Kidney (tissue), 13 donors: ENCODE measurements at regions not wholly inside any gene's neighbourhood (a gene's known extent, or its start where the extent isn't known, plus 50 kb on each side); places are given as distances from the start of the nearest gene placed in this dataset.

Experiments used
- DNase-seq, 5 donors: peaks; one replicate each; pipeline ENCODE4 v3.0.0-alpha.2; 2013 to 2020
- FAIRE-seq: peaks from 2 replicates; lab custom pipeline; 2012; peaks lifted over from hg19 to GRCh38; lab: Jason Lieb, UNC
- H3K27ac ChIP-seq, 2 donors: one replicate each; pipeline ENCODE4 v1.7.0; 2013; ENCODE audit warnings: low read depth in 2 of 2, low read length in 2 of 2, inconsistent platforms in 1 of 2
- H3K27me3 ChIP-seq: one replicate; pipeline ENCODE4 v1.7.1; 2013; ENCODE audit warnings: low read length, inconsistent platforms; ENCODE audit not compliant: control insufficient read depth, insufficient read depth
- H3K36me3 ChIP-seq, 3 donors: one replicate each; pipeline versions ENCODE4 v1.7.0 to v1.7.1; 2013; ENCODE audit warnings: low read length in 3 of 3, control low read depth in 1 of 3, inconsistent platforms in 1 of 3; ENCODE audit not compliant: insufficient read depth in 3 of 3, control insufficient read depth in 2 of 3
- H3K4me1 ChIP-seq, 3 donors: one replicate each; pipeline versions ENCODE4 v1.7.0 to v1.7.1; 2013; ENCODE audit warnings: low read length in 3 of 3, inconsistent platforms in 1 of 3, low read depth in 1 of 3; ENCODE audit not compliant: control insufficient read depth in 2 of 3, insufficient read depth in 2 of 3
- H3K4me3 ChIP-seq, 3 donors: one replicate each; pipeline versions ENCODE4 v1.7.0 to v1.8.1; 2013; ENCODE audit warnings: low read length in 3 of 3, control low read depth in 1 of 3, inconsistent platforms in 1 of 3
- H3K9ac ChIP-seq, 3 donors: one replicate each; pipeline versions ENCODE4 v1.7.0 to v1.7.1; 2013; ENCODE audit warnings: low read length in 3 of 3, control low read depth in 1 of 3, inconsistent platforms in 1 of 3
- H3K9me3 ChIP-seq, 3 donors: one replicate each; pipeline versions ENCODE4 v1.7.0 to v1.7.1; 2013; ENCODE audit warnings: low read length in 3 of 3, control low read depth in 1 of 3, inconsistent platforms in 1 of 3; ENCODE audit not compliant: control insufficient read depth in 2 of 3, insufficient read depth in 1 of 3
- CTCF ChIP-seq: IDR thresholded peaks from 3 replicates; pipeline ENCODE4 v1.5.1; 2012; ENCODE audit warnings: mild to moderate bottlenecking, moderate library complexity, borderline replicate concordance; ENCODE audit not compliant: insufficient read depth; ENCODE audit errors: extremely low read depth
- intact Hi-C: fragments of 100-400 bp; cut with DNase I; formaldehyde crosslinking; loops from one replicate; pipeline ENCODE4 v1.11.1; 2022
- donor health status: control.
- donor health status: control.
- donor health status: control.
- donor health status: control.
- donor health status: control.
- donor health status: DM: yes; HTN: yes; CAD: no.
- donor health status: Normal renal cell carcinoma (clear cell type).

- DNase-seq (no peak), FAIRE-seq (no peak)
- Histone ChIP-seq H3K27me3 (no peaks in the 10 kb centered on the region), H3K27ac (no peak overlapping the region), H3K9me3 (no peaks in the 10 kb centered on the region), H3K9ac (no peak overlapping the region), H3K4me3 (no peak overlapping the region), H3K4me1 (no peaks in the 10 kb centered on the region), H3K36me3 (no peaks in the 10 kb centered on the region)
- no peak for TF ChIP-seq CTCF
- intact Hi-C loops: no loop called here
These were observed 84.9 kb upstream of the POU1F1 start for GRCh38 chr3:87361271-87361670.

DNA sequence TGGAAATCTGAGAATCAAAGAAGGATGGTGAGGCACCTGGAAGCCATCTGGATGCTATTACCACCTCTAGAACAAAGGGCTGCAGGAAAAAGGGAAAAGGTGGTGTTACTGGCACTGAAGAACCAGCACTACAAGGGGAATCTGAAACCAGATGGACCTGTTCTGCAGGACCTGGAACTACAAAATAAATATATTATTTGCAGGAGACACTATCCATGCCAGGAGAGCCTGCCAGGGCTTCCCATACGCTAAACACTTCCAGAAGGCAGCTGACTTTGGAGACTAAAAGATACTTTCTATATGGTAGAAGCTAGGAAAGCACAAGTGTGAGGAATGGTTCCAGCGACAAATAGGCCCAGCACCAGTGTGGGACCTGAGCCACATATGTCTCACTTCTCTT is 83.4 kb upstream of the POU1F1 start:
- no peak overlapping the region for H3K9ac ChIP-seq
- no peaks in the 10 kb centered on the region for H3K27me3 ChIP-seq
- H3K4me3 ChIP-seq: no peak overlapping the region
- FAIRE-seq: no peak
- intact Hi-C loops: no loop called here
- no peaks in the 10 kb centered on the region for H3K9me3 ChIP-seq
- no peaks in the 10 kb centered on the region for H3K4me1 ChIP-seq
- no peak overlapping the region for H3K27ac ChIP-seq
- H3K36me3 ChIP-seq: no peaks in the 10 kb centered on the region
- no peak for DNase-seq
- TF ChIP-seq CTCF: no peak

GRCh38 chr3:87359025-87359424 is 82.6 kb upstream of the POU1F1 start:
- Histone ChIP-seq H3K27ac (no peak overlapping the region), H3K4me1 (no peaks in the 10 kb centered on the region), H3K4me3 (no peak overlapping the region), H3K36me3 (no peaks in the 10 kb centered on the region), H3K9me3 (no peaks in the 10 kb centered on the region), H3K9ac (no peak overlapping the region), H3K27me3 (no peaks in the 10 kb centered on the region)
- DNase-seq: no peak
- TF ChIP-seq CTCF: no peak
- intact Hi-C loops: no loop called here
- FAIRE-seq: no peak

DNA sequence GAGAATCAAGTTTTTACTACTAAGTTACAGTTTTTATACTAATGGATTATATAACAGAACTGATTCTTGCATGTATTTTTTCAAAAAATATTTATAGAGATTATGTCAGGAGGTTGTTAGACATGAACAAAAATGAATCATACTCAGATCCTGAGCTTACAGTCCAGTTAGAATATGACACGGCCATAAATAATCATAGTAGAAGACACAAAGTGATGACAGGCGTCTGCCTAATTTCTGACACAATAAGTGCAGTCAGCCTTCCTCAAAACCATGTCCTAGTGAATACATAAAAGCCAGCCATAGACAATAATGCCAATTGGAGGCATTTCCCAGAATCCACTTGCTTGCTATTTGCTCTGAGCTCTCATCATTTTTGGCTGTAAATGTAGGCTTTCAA is 81.7 kb upstream of the POU1F1 start:
- FAIRE-seq (no peak), DNase-seq (no peak)
- H3K27me3 ChIP-seq: no peaks in the 10 kb centered on the region
- intact Hi-C loops: no loop called here
- H3K4me3 ChIP-seq: no peak overlapping the region
- H3K4me1 ChIP-seq: no peaks in the 10 kb centered on the region
- H3K9ac ChIP-seq: no peak overlapping the region
- no peaks in the 10 kb centered on the region for H3K36me3 ChIP-seq
- no peak for TF ChIP-seq CTCF
- no peaks in the 10 kb centered on the region for H3K9me3 ChIP-seq
- no peak overlapping the region for H3K27ac ChIP-seq
